Activated CD8-positive, alpha-beta memory T cell treated with anti-CD3 and anti-CD28 coated beads, Interleukin-2, amount 50 U/mL, for 1 hour (primary cell): ENCODE measurements at regions not wholly inside any gene's neighbourhood (a gene's known extent, or its start where the extent isn't known, plus 50 kb on each side); places are given as distances from the start of the nearest gene placed in this dataset.

Experiments used
- DNase-seq: peaks from one replicate; pipeline ENCODE4 v3.0.0-alpha.2; 2020; ENCODE audit errors: extremely low read depth

DNA sequence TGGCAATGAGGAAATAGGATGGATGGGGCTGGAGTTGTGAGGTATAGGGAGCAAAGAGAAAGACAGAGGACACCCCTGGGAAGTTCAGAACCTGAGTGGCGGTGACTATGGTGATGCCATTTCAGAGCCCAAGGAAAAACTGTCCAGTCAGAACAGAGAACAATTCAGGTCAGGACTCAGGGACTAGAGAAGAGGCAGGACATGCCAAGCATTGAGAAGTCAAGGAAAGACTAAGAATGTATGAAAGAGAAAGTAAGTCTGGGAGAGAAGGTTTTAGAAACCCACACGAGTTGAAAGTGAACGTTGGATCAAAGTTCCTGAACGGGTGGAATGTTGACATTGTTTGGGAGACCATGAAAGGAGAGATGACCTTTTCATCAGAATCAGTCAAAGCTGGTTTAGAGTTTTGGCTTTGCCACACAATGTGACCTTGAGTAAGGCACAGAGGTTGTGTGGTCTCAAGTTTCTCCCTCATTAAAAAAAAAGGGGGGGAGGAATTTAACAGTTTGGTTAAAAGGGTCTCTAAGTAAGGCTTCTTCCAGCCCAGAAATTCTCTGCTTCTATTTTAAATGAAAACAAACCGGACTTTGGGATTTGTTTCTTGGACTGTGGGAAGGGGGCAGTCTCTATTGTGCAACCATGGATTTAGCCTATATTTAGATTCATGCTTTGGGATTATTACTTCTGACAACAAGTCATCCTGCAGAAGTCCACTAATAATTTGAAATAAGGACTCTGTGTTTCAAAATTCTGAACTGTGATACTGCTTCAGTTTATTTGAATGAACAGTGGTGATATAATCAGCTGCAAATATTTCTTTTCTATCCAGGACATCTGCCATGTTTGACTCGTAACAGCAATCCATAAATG lies 315.9 kb upstream of the TBL1XR1 start:
- DNase-seq: no peak

DNA sequence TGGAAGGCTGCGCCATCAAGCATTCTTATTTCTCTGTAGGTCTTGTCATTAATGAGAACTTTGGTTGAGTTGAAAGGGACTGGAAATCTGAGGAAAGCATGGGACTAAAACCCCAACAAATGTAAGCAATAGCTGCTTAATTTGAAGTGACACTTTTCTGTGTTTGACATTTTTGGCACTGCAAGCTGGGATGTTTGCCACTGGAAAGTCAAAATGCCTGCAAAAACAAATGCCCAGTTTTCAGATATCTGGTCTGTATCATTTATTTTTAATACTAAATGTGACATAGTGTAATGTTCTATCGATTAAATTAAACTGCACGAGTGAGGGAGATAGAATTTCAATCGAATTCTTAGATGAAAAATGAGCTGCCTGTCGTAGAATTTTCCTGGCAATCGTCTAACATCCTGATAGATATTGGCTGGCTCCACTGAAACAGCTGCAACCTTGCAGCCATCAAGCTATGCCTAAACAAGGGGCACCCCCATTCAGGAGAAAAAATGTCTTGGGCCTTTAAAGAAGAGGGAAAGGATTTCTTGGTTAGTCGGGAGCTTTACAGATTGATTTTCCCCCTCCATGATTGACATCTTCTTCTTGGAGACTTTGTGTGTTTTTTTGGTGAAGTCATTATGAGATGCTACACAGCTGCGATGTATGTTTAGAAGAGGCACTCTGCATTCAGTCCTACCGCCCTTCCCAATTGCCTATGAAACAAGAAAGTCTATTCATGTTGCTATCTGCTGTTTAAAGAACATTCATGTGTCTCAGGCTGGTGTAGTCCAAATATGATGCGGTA lies 316.7 kb upstream of the TBL1XR1 start:
- DNase-seq: no peak

DNA sequence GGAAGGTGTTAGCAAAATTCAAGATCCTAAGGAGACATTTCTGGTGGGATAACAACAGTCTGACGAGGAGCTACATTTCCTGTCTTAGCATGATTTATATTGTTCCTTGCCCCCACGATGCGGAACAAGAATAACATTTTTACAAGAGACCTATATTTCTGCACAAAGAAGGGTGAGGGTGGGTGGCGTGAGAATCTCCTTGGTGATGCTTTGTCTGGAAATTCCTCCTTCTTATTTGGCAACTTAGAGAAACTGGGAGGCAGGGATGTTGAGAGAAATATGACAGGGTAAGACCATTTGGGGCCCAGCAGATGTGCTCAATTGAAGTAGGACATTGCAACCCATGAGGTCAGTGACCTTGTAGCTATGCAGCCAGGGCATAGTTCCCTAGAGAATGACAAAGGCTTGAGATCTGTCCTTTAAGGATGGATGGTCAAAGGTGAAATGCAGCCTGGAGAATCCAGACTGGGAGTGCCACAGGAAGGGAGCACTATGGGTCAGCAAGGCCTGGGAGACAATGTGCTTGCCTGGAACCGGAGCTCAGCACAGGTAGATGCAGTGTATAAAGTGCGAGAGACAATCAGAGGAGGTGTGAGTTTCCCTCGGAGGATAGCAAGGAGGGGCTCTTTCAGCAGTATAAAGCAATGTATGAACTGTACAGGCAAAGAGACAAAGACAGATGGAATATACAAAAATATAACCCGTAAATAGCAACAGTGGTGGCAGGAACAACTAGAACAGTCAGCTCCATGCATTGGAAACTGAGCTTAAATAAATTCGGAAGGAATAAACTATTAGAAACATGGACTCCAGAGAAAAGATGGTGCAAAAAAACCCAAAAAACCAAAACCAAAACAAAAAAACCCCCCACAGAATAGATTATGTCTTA lies 317.6 kb upstream of the TBL1XR1 start:
- no peak for DNase-seq

DNA sequence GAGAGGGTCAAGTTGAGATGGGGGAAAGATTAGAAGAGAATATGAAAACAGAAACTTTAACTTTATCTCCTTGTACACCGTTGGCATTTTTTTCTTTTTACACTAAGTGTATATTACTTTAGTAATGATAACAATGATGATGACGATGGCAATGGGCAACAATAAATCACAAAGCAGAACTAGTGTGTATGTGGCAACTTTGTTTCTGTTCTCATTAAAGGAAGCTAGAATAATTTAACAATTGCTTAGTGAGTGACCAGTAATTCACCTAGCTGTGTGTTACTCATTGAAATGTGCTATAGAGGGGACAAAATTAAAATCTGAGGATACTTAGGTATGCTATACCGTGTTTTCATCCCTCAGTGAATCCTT lies 318.5 kb upstream of the TBL1XR1 start:
- DNase-seq: no peak

DNA sequence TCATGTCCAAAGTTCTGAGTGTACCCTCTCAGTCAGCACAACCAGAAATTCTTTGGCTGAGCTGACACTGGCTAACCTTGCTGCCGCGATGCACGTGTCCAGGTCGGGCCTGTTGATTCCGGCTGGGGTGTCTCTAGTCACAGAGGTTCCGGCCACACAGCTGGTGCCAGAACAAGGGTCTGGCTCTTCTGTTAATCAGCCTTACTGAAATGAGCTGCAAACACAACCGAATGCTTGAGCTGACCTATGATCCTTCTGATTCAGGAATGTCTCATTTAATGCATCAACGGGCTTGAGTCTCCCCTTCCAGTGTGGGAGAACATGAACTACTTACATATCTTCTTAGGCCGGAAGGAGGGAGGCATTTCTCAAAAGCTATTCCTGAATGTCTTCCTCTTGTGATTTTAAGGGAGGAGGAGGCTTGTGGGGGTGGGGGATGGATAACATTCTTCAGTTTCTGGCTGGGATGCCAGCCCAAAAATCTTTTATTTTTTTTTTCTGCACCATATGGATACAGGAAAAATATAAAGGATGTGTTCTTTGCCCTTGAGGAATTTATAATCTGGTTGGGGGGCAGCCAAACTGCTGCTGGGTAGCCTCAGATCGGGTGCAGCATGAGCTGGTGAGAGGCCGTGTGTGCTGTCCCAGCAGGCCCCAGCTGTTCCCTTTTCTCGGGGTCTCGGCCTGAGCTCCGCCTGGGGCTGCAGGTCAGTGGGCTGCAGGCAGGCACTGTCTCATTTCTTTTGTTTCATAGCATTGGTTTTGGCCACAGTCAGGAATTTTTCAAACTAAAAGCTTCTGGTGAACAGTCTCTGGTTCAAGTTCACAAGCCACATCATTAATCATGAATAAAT lies 319.1 kb upstream of the TBL1XR1 start:
- no peak for DNase-seq

DNA sequence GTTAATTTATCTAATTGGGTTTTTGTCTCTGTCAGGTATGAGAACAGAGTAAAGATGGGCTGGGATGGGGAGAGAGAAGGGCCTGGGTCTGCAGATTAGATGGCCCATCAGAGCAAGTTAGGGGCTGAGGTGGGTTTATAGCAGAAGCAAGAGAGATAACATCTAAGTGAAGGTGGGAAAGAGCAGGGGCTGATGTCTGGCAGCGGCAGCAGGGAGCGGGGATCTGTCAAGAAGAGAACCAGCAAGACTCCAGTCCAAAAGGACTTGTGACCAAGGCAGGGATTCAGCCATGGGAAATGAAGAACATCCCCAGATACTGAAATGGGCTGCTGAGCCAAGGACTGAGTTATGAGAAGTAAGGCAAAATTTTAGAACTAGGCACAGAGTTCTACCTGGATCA lies 320.6 kb upstream of the TBL1XR1 start:
- no peak for DNase-seq

DNA sequence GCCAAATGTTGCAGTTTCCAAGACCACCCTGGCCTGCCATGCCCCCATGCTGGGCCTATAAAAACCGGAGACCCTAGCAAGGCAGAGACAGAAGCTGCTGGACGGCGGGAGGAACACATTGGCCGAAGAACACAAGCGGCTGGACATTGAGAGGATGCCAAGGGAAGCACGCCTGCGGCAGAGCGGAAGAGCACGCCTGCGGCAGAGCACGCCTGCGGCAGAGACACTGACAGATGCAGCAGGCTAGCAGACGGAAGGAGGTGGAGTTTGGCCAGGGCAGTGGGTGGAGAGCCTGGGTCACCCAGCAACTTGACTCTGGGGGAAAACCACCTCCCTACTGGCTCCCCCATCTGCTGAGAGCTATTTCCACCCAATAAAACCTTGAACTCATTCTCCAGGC lies 322.3 kb upstream of the TBL1XR1 start:
- no peak for DNase-seq

DNA sequence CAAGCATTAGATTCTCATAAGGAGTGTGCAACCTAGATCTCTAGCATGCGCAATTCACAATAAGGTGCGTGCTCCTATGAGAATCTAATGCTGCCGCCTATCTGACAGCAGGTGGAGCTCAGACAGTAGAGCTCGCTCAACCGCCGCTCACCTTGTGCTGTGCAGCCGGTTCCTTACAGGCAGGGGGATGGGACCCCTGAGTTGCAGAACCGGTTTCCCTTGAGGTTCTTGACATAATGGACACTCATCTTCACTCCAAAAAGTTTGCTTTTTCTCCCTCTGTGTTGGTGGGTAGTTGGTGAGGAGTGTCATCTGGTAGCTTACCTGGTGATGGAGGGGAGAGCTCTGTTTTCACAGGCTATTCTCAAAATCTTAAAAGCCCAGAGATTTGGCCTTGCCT lies 324.0 kb upstream of the TBL1XR1 start:
- DNase-seq: no peak

DNA sequence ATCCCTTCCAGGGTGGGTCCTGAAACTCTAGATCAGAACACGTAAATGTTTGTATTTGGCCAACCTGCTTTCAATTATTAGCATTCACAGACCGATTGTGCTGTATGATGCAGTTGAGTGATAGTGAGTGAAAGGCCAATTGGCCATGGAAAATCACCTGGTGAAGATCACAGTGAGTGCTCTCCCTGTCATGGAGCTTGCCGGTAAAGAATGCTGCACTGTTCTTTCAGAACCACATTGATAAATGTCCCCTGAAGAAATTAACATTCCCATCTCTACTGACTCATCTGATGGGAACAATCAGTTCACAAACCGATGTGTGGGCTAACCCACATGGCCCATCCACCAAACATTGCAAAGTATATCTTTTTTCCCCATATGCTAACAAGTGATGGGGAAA lies 324.8 kb upstream of the TBL1XR1 start:
- no peak for DNase-seq

DNA sequence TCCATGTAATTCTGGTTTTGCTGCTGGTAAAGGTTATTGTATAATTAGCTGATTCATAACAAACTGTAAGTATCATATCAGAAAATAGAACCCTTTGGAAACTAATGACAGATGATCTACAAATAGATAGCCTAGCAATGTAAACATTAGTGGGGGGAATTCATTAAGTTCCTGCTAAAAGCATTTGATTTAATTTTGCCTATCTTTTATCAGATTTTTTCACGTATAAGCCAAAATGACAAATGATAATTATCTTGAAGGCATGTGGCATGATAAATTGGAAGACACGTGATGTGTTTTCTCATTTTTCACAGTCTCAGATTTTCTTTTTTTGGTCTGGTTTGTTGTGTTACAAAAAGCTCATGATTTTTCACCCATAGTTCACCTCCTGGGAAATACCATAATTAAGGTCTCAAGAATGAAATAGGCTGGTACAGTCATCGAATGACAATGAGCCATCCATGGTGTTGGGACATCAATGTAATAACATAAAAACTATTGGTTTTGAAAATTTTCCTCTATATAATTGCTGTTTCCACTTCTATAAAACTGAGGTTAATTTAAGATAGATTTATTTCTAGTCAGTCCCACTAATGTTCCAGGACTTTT lies 325.9 kb upstream of the TBL1XR1 start:
- no peak for DNase-seq

DNA sequence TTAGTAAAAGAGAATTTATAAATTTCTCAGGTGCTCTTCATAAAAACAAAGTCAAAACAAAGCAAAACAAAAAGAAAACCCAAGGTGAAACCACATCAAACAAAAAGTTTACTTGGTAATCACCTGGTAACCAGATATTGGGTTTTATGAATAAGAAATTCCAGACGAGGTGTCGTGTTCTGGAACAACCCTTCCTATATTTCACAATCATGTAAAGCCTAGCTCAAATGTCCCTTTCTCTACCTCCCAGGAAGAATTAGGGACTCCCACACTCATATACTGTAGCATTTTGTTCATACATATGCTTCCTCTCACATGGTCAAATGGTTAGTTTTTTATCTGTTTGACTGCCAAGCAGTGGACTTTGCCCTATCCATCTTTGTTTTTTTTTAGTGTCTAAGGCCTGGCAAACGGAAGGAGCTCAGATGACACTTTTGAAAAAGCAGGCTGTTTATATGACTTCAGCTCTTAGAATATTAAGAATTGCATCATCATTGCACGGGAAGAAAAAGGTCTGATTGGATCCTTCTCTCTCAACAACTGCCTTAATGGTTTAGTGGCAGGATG lies 326.7 kb upstream of the TBL1XR1 start:
- DNase-seq: no peak

DNA sequence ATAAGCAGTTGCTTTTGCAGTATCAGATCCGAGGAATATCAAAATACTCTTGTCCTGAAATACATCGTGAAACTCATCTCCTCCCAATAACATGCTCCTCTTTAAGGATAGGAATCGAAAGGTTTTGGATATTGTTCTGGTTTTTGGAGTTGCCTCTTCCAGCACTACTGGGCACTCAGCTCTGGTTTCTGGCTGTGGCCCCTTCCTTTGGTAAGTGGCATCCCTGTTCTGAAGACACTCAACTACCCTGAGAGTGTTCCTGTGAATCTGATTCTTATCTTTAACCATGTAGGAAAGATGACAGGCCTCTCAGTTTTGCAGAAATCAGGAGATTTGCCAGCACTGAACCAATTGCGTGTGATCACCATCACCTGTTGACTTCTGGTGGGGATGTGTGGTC lies 327.5 kb upstream of the TBL1XR1 start:
- DNase-seq: no peak

DNA sequence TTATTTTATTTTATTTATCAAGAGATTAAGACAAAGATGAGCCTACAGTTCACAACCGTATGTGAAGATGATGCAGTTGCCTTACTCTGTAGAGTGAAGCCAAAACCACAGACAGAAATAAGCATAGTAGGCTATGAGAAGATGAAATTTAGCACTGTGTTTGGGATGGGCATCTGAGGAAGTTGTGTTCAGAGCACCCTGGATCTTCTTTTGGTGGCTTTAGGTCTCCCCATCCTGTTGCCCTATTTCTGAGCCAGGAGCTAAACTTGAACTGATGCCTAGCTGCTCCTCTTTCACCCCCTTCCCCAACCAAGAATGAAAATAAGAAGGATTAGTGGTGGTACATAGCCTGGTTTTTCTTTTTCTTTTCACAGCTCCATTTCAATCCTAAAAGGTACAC lies 328.1 kb upstream of the TBL1XR1 start:
- DNase-seq: no peak

DNA sequence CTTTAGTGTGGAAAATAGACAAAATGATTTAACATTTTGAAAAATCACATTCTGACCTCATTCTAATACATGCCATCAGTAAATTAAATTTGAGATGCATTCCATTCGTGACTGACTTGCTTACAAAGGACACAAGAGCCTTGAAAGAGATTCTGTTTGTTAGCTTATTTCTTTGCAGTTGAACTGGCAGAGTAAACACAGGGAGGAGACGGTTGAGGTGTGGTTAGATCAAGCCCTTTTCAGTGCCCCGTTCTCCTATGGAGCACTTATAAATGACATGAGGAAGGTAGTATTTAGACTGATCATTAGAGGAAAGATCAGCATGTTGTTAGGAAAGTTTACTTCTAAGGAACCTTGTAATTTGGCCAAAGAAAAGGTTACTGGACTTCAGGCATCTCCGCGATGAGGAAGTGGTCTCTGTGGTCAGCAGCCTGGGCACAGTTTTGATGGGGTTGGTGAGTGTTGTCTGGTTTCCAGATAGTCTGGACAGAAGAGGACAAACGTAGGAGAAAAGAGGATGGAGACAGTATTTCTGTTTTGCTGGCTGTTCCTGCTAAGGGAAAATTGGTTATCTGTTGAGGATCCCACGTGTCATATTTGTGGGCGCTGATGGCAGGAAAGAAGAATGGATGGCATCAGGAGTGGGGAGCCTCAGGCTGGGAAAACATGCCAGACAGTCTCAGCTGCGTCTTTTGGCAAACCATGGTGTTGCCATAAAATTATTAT lies 328.9 kb upstream of the TBL1XR1 start:
- no peak for DNase-seq

DNA sequence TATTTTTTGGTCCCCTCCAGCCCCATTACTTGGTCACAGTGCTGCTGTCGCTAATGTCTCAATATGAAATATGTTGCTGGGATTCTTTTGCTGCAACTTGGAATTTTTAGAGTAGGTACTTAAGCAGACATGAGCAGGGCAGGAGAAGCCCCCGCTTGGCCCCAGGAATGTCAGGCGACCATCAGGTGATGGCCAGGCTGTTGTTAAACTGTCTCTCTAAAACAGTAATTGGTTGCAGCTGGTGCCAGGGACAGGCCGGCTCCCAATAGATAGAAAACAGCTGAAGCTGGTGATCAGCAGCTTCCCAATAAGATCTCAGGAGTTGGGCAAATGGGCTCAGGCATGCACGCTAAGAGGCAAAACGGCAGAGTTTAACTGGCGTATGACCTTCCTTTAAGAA lies 329.9 kb upstream of the TBL1XR1 start:
- DNase-seq: no peak

DNA sequence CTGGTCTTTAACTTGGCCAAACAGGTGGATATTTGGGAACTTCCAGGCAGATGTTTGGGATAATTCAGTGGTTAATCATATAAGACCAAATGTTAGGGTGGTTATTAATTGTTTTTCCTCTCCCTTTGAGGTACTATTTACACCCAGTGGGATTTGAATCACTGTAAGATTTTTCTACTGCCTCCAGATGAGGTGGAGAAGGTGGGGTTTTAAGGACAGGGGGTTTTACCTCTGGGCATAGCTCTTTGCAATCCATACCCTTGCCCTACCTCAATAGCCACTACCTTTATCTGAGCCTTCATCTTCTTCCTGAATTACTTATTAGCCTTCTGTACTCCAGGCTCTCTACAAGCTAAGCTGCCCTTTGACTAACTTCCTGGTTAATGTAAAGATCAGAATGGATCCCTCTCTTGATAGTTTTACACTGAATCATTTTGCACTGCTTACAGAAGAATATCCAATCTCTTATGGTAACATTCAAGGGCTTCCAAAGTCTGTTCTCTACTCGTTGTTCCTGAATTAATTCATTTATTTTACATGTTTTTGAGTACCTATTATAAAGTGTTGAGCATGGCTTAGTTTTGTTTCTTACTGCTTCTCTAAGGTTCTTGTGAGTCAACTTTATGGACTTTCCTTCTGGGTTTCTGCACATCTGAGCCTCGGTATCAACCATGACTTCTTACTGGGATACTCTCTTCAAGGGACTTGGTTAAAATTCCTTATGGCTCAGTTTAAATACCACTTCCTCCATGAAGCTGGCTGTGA lies 331.2 kb upstream of the TBL1XR1 start:
- DNase-seq: no peak

DNA sequence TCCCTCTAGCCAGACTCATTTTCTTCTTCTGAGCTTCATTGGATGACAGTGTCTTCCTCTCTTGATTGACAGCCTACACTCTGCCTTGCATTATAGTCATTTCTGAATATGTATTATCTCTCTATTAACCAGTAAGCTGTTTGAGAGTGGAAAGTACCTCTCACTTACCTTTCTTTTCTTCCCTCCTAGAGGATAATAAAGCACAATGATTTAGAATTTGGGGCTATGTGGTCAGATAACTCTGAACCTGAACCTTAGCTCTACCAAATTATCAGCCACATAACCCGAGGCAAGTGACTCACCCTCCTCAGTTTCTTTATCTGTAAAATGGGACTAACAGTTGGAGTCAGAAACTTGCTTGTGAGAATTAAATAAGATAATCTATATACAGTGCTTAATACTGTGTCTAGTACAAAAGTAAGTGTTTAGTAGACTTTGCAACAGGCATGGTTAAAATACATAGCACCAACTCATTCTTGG lies 331.8 kb upstream of the TBL1XR1 start:
- no peak for DNase-seq

DNA sequence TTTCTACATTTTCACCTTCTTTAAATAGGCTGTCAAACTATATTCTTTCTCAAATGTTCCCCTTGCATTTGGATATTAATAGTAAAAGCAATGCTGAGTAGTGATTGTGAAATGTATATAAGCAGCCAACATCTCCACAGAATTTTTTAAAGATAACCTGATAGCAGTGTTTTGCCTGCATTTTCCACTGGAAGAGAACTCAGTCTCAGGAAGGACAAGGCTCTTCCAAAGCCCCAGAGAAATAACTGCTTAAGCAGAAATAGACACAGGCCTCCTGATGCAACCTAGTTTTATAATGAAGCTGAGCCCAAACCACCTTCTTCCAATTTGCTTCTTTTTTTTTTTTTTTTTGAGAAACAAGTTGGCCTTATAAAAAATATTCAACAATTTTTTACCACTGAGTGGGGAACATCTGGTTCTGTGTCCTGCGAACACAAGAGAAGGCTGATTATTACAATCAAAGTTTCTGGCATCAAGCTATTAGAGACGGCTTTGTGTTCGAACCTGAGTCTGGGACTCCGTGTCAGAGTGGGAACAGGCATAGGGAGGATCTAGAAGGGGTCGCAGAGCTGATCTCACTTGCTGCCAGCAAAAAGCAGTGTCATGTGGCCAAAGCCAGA lies 332.5 kb upstream of the TBL1XR1 start:
- no peak for DNase-seq
